AG09319 (cell line): ENCODE measurements at regions not wholly inside any gene's neighbourhood (a gene's known extent, or its start where the extent isn't known, plus 50 kb on each side); places are given as distances from the start of the nearest gene placed in this dataset.

ENCODE experiments used
- DNase-seq: peaks from one replicate; pipeline ENCODE4 v3.0.0-alpha.2; 2010; ENCODE audit warnings: low read depth; ENCODE audit errors: extremely low read depth
- CTCF ChIP-seq: IDR thresholded peaks from 2 replicates; pipeline ENCODE4 v1.5.1; 2011; ENCODE audit warnings: low read depth, mild to moderate bottlenecking, inconsistent platforms, low read length, moderate library complexity

DNA sequence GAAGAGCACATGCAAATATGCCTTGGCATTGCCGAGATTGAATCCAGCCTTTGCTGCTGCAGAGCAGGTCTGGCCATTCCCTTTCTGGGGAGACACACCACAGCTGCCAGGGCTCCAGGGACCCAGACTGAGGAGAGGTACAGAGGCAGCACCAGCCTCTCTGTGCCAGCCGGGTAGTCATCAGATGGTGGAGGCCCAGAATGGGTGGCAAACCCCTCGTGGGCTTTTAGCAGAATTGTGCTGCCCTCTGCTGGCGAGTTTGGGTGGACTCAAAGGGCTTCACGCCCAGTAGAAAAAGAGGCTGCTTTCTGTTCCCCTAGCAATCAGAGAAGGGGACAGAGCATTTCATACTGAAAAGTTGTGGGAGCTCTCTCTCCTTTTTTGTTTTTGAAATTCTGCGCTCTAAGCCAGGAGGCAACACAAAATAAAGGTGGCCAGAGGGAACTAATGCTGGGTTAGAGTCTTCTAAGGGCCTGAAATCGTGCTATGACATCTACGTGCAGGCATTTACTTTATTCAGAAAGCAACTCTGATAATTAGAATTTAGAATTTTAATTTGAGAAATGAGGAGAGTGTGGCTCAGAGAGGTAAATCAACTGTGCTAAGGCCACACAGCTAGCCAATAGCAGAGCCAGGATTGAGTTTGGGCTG is 158.8 kb upstream of the NAV2 start:
- no peak for DNase-seq
- TF ChIP-seq CTCF = peak; percentile 89

GRCh38 chr11:19552656-19553260 is 159.9 kb upstream of the NAV2 start:
- no peak for TF ChIP-seq CTCF

GRCh38 chr11:19552161-19552560 is 160.5 kb upstream of the NAV2 start:
- no peak for TF ChIP-seq CTCF

More at GRCh38 chr11:19552656-19553260, 159.9 kb upstream of the NAV2 start:
- DNase-seq = no peak

DNA sequence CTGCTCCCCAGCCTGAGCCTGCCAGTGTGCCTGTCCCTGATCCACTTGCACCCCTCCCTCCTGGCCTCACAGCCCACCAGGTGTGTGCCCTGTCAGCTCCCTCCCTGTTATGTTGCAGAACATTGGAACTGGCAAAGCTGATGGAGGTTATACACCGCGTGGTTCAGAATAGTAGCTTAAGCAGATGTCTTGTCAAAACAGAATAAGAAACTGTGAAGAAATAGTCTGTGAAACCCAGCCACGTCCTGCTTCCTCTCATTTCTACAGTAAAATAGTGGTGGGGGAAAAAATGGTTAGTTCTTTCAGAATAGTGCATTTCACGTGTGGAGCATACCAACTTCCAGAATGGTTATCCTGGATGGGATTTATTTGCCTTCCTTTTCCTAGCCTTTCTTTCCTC is 161.2 kb upstream of the NAV2 start:
- DNase-seq = no peak

More at GRCh38 chr11:19552161-19552560, 160.5 kb upstream of the NAV2 start:
- no peak for DNase-seq

DNA sequence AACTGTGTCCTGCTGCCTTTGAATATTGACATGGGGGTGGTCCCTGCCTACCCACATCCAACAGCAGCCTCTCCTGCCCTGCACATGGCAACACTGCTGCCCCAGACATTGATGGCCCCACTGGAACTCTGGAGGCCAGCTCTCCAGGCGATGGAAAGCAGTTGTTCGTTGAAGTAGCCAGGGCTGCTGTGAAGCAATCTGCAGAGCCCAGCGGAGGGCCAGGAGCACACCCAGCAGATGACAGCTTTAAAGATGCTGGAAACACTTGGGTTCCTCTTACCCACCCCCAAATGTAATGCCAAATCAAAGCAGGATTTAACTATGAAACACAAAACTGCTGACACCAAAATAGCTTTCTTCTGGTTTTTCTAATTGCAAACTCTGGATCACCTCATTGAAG is 165.6 kb upstream of the NAV2 start:
- TF ChIP-seq CTCF = no peak
- no peak for DNase-seq

More for the DNA sequence above, 161.2 kb upstream of the NAV2 start:
- no peak for TF ChIP-seq CTCF

- TF ChIP-seq CTCF = no peak
- no peak for DNase-seq
These were observed 166.3 kb upstream of the NAV2 start for GRCh38 chr11:19546325-19546724.

DNA sequence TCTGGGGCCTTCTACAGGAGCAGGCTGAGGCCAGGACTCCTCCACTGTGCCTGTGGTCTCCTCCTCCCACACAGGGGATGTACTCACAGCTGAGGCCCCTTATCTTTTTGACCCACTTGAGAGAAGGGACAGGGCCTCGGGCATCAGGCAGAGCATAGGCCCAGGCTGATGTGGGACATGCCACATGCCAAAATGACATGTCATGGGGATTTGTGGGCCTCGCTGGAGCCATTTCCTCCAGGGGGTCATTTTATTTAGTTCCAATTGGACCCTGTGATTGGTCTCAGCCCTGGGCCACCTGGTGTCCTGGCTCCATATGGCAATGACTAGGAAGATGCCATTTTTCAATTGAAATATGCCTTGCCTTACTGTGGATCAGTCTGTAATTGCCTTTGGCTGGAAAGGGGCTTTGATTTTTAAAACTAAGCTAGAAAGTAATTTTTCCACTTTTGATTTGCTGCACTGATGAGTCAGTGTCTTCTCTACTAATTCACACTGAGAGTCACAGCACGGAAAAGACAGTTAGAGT is 171.1 kb upstream of the NAV2 start:
- no peak for DNase-seq
- TF ChIP-seq CTCF = no peak
